Smooth muscle cell (in vitro differentiated cells): ENCODE measurements at regions not wholly inside any gene's neighbourhood (a gene's known extent, or its start where the extent isn't known, plus 50 kb on each side); places are given as distances from the start of the nearest gene placed in this dataset.

Experiments
- DNase-seq: peaks from one replicate; lab custom pipeline; 2025; ENCODE audit not compliant: unreplicated experiment; lab: John Stamatoyannopoulos, UW
- H2AFZ ChIP-seq: fragments of 200-600 bp; sonication (generic); 2 replicates; pipeline ENCODE4 v1.6.0; 2016; ENCODE audit warnings: antibody characterized with exemption, low read depth, mild to moderate bottlenecking
- H3F3A ChIP-seq: fragments of 200-600 bp; sonication (generic); 2 replicates; pipeline ENCODE4 v1.6.0; 2017; ENCODE audit warnings: antibody characterized with exemption, low read depth
- H3K27ac ChIP-seq: fragments of 200-600 bp; sonication (generic); 2 replicates; pipeline ENCODE4 v1.5.1; 2016; ENCODE audit warnings: low read depth, mild to moderate bottlenecking
- H3K27me3 ChIP-seq: fragments of 200-600 bp; sonication (generic); 2 replicates; pipeline ENCODE4 v1.6.1; 2016; ENCODE audit warnings: low read depth, mild to moderate bottlenecking
- H3K36me3 ChIP-seq: fragments of 200-600 bp; sonication (generic); 2 replicates; pipeline ENCODE4 v1.5.1; 2016; ENCODE audit warnings: low read depth
- H3K4me1 ChIP-seq: fragments of 200-600 bp; sonication (generic); 2 replicates; pipeline ENCODE4 v1.5.1; 2016; ENCODE audit warnings: low read depth
- H3K4me2 ChIP-seq: fragments of 200-600 bp; sonication (generic); 2 replicates; pipeline ENCODE4 v1.6.0; 2016; ENCODE audit warnings: mild to moderate bottlenecking
- H3K4me3 ChIP-seq: fragments of 200-600 bp; sonication (generic); 2 replicates; pipeline ENCODE4 v1.5.1; 2016; ENCODE audit warnings: mild to moderate bottlenecking
- H3K79me2 ChIP-seq: fragments of 200-600 bp; sonication (generic); 2 replicates; pipeline ENCODE4 v1.6.0; 2016; ENCODE audit warnings: low read depth, mild to moderate bottlenecking
- H3K9ac ChIP-seq: fragments of 200-600 bp; sonication (generic); 2 replicates; pipeline ENCODE4 v1.6.0; 2016; ENCODE audit warnings: low read depth
- H3K9me3 ChIP-seq: fragments of 200-600 bp; sonication (generic); replicated peaks from 2 replicates; pipeline ENCODE4 v1.5.1; 2016; ENCODE audit warnings: low read depth
- H4K20me1 ChIP-seq: fragments of 200-600 bp; sonication (generic); 2 replicates; pipeline ENCODE4 v1.6.0; 2016; ENCODE audit warnings: low read depth
- CTCF ChIP-seq: fragments of 200-600 bp; sonication (generic); IDR thresholded peaks from 2 replicates; pipeline ENCODE4 v1.5.1; 2017; ENCODE audit warnings: borderline replicate concordance, mild to moderate bottlenecking, antibody characterized with exemption; ENCODE audit not compliant: insufficient read depth, poor library complexity, severe bottlenecking
- WGBS: methylation state at CpG from one replicate; pipeline ENCODE4 v1.1.7; 2016; ENCODE audit warnings: low lambda C conversion rate; 5-methylcytosine and 5-hydroxymethylcytosine counted together

GRCh38 chr13:111035861-111036260 is 79.2 kb upstream of the ARHGEF7 start:
- no peaks in the 10 kb centered on the region for H3K79me2 ChIP-seq
- no peaks in the 10 kb centered on the region for H3F3A ChIP-seq
- no peak overlapping the region for H3K27ac ChIP-seq
- H3K4me3 ChIP-seq, result no peak overlapping the region
- no peak overlapping the region for H2AFZ ChIP-seq
- DNase-seq, result no peak
- no peak for TF ChIP-seq CTCF
- H3K9ac ChIP-seq, result no peak overlapping the region
- H3K27me3 ChIP-seq, result no peaks in the 10 kb centered on the region
- no peaks in the 10 kb centered on the region for H4K20me1 ChIP-seq
- H3K4me2 ChIP-seq, result no peak overlapping the region
- 94% methylated on average over 10 of the region's 10 CpGs for WGBS
- H3K36me3 ChIP-seq, result no peaks in the 10 kb centered on the region
- H3K9me3 ChIP-seq, result no peaks in the 10 kb centered on the region
- no peaks in the 10 kb centered on the region for H3K4me1 ChIP-seq

GRCh38 chr13:111034811-111035210 is 80.3 kb upstream of the ARHGEF7 start:
- no peak overlapping the region for H3K4me3 ChIP-seq
- TF ChIP-seq CTCF, result no peak
- H3K36me3 ChIP-seq, result no peaks in the 10 kb centered on the region
- no peaks in the 10 kb centered on the region for H4K20me1 ChIP-seq
- no peak overlapping the region for H3K9ac ChIP-seq
- H3K4me1 ChIP-seq, result no peaks in the 10 kb centered on the region
- no peaks in the 10 kb centered on the region for H3K9me3 ChIP-seq
- H3K27ac ChIP-seq, result no peak overlapping the region
- H3K4me2 ChIP-seq, result no peak overlapping the region
- no peak overlapping the region for H2AFZ ChIP-seq
- no peaks in the 10 kb centered on the region for H3F3A ChIP-seq
- no peak for DNase-seq
- 86% methylated on average over 2 of the region's 2 CpGs for WGBS
- H3K27me3 ChIP-seq, result no peaks in the 10 kb centered on the region
- no peaks in the 10 kb centered on the region for H3K79me2 ChIP-seq

GRCh38 chr13:111033172-111034130 is 81.7 kb upstream of the ARHGEF7 start:
- H3K27ac ChIP-seq, result no peak overlapping the region
- no peak for TF ChIP-seq CTCF
- H3K9me3 ChIP-seq, result no peaks in the 10 kb centered on the region
- H3K9ac ChIP-seq, result no peak overlapping the region
- H3F3A ChIP-seq, result no peaks in the 10 kb centered on the region
- no peaks in the 10 kb centered on the region for H3K27me3 ChIP-seq
- DNase-seq, result no peak
- H4K20me1 ChIP-seq, result no peaks in the 10 kb centered on the region
- H3K4me3 ChIP-seq, result no peak overlapping the region
- no peaks in the 10 kb centered on the region for H3K36me3 ChIP-seq
- H3K4me2 ChIP-seq, result no peak overlapping the region
- H3K79me2 ChIP-seq, result no peaks in the 10 kb centered on the region
- no peak overlapping the region for H2AFZ ChIP-seq
- 78% methylated on average over 16 of the region's 16 CpGs for WGBS
- no peaks in the 10 kb centered on the region for H3K4me1 ChIP-seq

- Histone ChIP-seq H3K4me2 (no peak overlapping the region), H3K4me1 (no peaks in the 10 kb centered on the region), H3K9me3 (no peaks in the 10 kb centered on the region), H2AFZ (no peak overlapping the region), H3K27ac (no peak overlapping the region), H3K9ac (no peak overlapping the region), H3K36me3 (no peaks in the 10 kb centered on the region), H3F3A (no peaks in the 10 kb centered on the region), H3K79me2 (no peaks in the 10 kb centered on the region), H3K27me3 (no peaks in the 10 kb centered on the region), H3K4me3 (no peak overlapping the region), H4K20me1 (no peaks in the 10 kb centered on the region)
- no peak for TF ChIP-seq CTCF
- 36% methylated on average over 7 of the region's 8 CpGs for WGBS
- DNase-seq, result no peak
Measured at GRCh38 chr13:111031531-111031961, 83.6 kb upstream of the ARHGEF7 start.
